ENCODE measurements at regions not wholly inside any gene's neighbourhood (a gene's known extent, or its start where the extent isn't known, plus 50 kb on each side); places are given as distances from the start of the nearest gene placed in this dataset.

DNA sequence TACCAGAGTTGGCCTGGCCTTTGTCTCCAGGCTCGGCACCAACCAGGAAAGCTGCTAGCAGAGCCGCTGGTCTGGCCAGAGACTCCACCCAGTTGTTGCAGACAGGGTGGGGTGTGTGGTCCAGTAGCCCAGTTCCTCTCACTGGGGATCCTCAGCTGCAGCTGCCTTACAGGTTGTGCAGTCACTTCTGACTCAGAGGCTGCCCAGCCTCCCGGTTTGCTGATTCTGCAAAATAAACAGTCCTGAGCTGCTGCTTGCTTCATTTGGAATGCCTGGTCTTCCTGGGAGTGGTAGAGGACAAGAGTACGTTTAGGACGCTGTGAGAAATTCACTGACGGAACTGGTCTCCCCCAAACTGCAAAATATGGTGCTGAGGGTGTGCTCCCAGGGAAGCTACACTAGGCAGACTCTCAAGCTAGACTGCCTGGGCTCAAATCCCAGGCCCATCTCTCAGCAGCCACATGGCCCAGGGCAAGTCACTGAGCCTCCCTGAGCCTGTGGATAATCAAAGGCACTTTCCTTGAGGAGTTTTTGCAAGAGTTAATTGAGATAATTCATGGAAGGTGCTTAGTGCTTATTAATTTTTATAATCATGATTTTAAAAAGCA is 246.1 kb downstream of the TFAP2C start:
- Histone ChIP-seq H3K9ac (ENCODE audit: low read length) (no peak overlapping the region), H3K18ac (ENCODE audit: low read length) (peak overlapping the region; percentile 7), H3K27ac (ENCODE audit: low read depth, low read length) (peak overlapping the region; percentile 83), H3K9me3 (ENCODE audit: insufficient read depth, low read depth, low read length) (no peaks in the 10 kb centered on the region), H3K4me1 (ENCODE audit: control insufficient read depth in 1 of 2, insufficient read depth in 2 of 2, low read length in 2 of 2) (peaks cover 9 to 25% of the 10 kb centered on the region in 2 experiments), H3K14ac (ENCODE audit: low read length) (no peak overlapping the region), H2BK12ac (ENCODE audit: low read length) (peak overlapping the region; percentile 78), H3K27me3 (ENCODE audit: insufficient read depth, low read length) (no peaks in the 10 kb centered on the region), H3K23ac (ENCODE audit: low read length) (no peak overlapping the region), H2BK120ac (ENCODE audit: insufficient read depth, low read length, poor library complexity) (peak overlapping the region; percentile 35), H3K79me2 (ENCODE audit: control insufficient read depth, insufficient read depth, low read length, poor library complexity) (no peaks in the 10 kb centered on the region), H3K4me3 (ENCODE audit: low read depth, low read length) (no peak overlapping the region), H3K4me2 (ENCODE audit: low read length) (peak overlapping the region; percentile 42), H2AFZ (ENCODE audit: insufficient read depth, low read length, poor library complexity) (no peak overlapping the region), H2AK5ac (ENCODE audit: low read length) (no peak overlapping the region), H3K36me3 (ENCODE audit: control insufficient read depth in 1 of 2, insufficient read depth in 2 of 2, low read length in 2 of 2) (no peaks in the 10 kb centered on the region), H3K79me1 (ENCODE audit: low read length) (peaks cover 18% of the 10 kb centered on the region), H4K91ac (ENCODE audit: low read depth, low read length) (peak overlapping the region; percentile 41), H4K8ac (ENCODE audit: low read depth, low read length) (peak overlapping the region; percentile 2), H4K12ac (ENCODE audit: low read depth, low read length) (no peak overlapping the region), H2BK5ac (ENCODE audit: low read depth, low read length, poor library complexity) (peak overlapping the region; percentile 35), H3K4ac (ENCODE audit: low read depth, low read length) (no peak overlapping the region)
- WGBS (ENCODE audit: extremely low coverage, insufficient coverage, insufficient read length) = no CpG with 5 or more reads among the region's 6 CpGs
- DNase-seq = peak; percentile 78 to 84

DNA sequence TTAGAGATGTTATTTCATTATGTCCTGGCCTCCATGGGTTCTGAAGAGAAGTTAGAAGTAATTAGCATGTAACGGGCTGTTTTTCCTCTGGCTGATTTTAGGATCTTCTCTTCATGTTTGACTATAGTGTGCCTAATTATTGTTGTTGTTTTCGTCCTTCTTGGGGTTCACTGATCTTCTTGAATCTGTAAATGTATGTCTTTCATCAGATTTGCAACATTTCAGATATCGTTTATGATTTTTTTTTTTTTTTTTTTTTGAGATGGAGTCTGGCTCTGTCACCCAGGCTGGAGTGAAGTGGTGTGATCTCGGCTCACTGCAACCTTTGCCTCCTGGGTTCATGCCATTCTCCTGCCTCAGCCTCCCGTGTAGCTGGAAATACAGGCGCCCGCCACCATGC is 246.7 kb downstream of the TFAP2C start:
- H3K4ac ChIP-seq (ENCODE audit: low read depth, low read length) = no peak overlapping the region
- no CpG with 5 or more reads among the region's 7 CpGs for WGBS (ENCODE audit: extremely low coverage, insufficient coverage, insufficient read length)
- no peak overlapping the region for H3K4me3 ChIP-seq (ENCODE audit: low read depth, low read length)
- H3K27ac ChIP-seq (ENCODE audit: low read depth, low read length) = peak overlapping the region; percentile 83
- H4K91ac ChIP-seq (ENCODE audit: low read depth, low read length) = no peak overlapping the region
- H4K12ac ChIP-seq (ENCODE audit: low read depth, low read length) = no peak overlapping the region
- no peaks in the 10 kb centered on the region for H3K36me3 ChIP-seq (ENCODE audit: control insufficient read depth in 1 of 2, insufficient read depth in 2 of 2, low read length in 2 of 2)
- no peak overlapping the region for H3K4me2 ChIP-seq (ENCODE audit: low read length)
- no peaks in the 10 kb centered on the region for H3K79me2 ChIP-seq (ENCODE audit: control insufficient read depth, insufficient read depth, low read length, poor library complexity)
- H3K23ac ChIP-seq (ENCODE audit: low read length) = no peak overlapping the region
- peak in 1 of 2 donors; percentile 12 for DNase-seq
- H2AK5ac ChIP-seq (ENCODE audit: low read length) = no peak overlapping the region
- no peak overlapping the region for H3K14ac ChIP-seq (ENCODE audit: low read length)
- H2BK5ac ChIP-seq (ENCODE audit: low read depth, low read length, poor library complexity) = no peak overlapping the region
- H3K79me1 ChIP-seq (ENCODE audit: low read length) = peaks cover 18% of the 10 kb centered on the region
- no peak overlapping the region for H2BK120ac ChIP-seq (ENCODE audit: insufficient read depth, low read length, poor library complexity)
- no peak overlapping the region for H2BK12ac ChIP-seq (ENCODE audit: low read length)
- no peak overlapping the region for H4K8ac ChIP-seq (ENCODE audit: low read depth, low read length)
- peaks cover 10 to 28% of the 10 kb centered on the region in 2 experiments for H3K4me1 ChIP-seq (ENCODE audit: control insufficient read depth in 1 of 2, insufficient read depth in 2 of 2, low read length in 2 of 2)
- no peak overlapping the region for H2AFZ ChIP-seq (ENCODE audit: insufficient read depth, low read length, poor library complexity)
- H3K9ac ChIP-seq (ENCODE audit: low read length) = no peak overlapping the region
- H3K9me3 ChIP-seq (ENCODE audit: insufficient read depth, low read depth, low read length) = no peaks in the 10 kb centered on the region
- no peaks in the 10 kb centered on the region for H3K27me3 ChIP-seq (ENCODE audit: insufficient read depth, low read length)
- H3K18ac ChIP-seq (ENCODE audit: low read length) = no peak overlapping the region

DNA sequence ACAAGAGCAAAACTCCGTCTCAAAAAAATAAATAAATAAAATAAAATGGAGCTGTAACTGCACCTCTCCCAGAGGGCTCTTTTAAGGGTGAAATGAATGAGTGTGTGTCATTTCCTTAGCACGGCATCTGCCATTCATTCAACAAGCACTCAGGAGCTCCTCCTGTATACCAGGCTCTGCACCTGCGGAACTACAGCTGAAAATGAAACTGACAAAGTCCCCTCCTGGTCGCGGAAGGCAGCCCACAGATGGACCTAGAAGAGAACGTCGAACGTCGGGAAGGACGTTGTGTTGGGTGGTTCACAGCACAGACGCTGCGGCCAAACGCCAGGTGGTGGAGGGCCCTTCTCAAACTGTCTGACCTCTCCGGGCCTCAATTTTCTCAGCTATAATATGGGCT is 256.4 kb downstream of the TFAP2C start:
- H3K27me3 ChIP-seq (ENCODE audit: insufficient read depth, low read length) = no peaks in the 10 kb centered on the region
- no peak overlapping the region for H3K18ac ChIP-seq (ENCODE audit: low read length)
- H2BK120ac ChIP-seq (ENCODE audit: insufficient read depth, low read length, poor library complexity) = no peak overlapping the region
- no CpG with 5 or more reads among the region's 14 CpGs for WGBS (ENCODE audit: extremely low coverage, insufficient coverage, insufficient read length)
- H4K91ac ChIP-seq (ENCODE audit: low read depth, low read length) = no peak overlapping the region
- H3K27ac ChIP-seq (ENCODE audit: low read depth, low read length) = no peak overlapping the region
- H3K4me1 ChIP-seq (ENCODE audit: control insufficient read depth in 1 of 2, insufficient read depth in 2 of 2, low read length in 2 of 2) = peaks cover 3 to 7% of the 10 kb centered on the region in 2 experiments
- DNase-seq = no peak
- H3K36me3 ChIP-seq (ENCODE audit: control insufficient read depth in 1 of 2, insufficient read depth in 2 of 2, low read length in 2 of 2) = no peaks in the 10 kb centered on the region
- H3K9ac ChIP-seq (ENCODE audit: low read length) = no peak overlapping the region
- no peak overlapping the region for H3K4ac ChIP-seq (ENCODE audit: low read depth, low read length)
- no peak overlapping the region for H2AK5ac ChIP-seq (ENCODE audit: low read length)
- no peak overlapping the region for H2AFZ ChIP-seq (ENCODE audit: insufficient read depth, low read length, poor library complexity)
- H3K4me3 ChIP-seq (ENCODE audit: low read depth, low read length) = no peak overlapping the region
- no peak overlapping the region for H3K14ac ChIP-seq (ENCODE audit: low read length)
- no peak overlapping the region for H3K23ac ChIP-seq (ENCODE audit: low read length)
- H3K9me3 ChIP-seq (ENCODE audit: insufficient read depth, low read depth, low read length) = peaks cover 5% of the 10 kb centered on the region
- H2BK12ac ChIP-seq (ENCODE audit: low read length) = no peak overlapping the region
- H3K79me1 ChIP-seq (ENCODE audit: low read length) = no peaks in the 10 kb centered on the region
- no peak overlapping the region for H3K4me2 ChIP-seq (ENCODE audit: low read length)
- H3K79me2 ChIP-seq (ENCODE audit: control insufficient read depth, insufficient read depth, low read length, poor library complexity) = no peaks in the 10 kb centered on the region
- no peak overlapping the region for H4K8ac ChIP-seq (ENCODE audit: low read depth, low read length)
- no peak overlapping the region for H2BK5ac ChIP-seq (ENCODE audit: low read depth, low read length, poor library complexity)
- H4K12ac ChIP-seq (ENCODE audit: low read depth, low read length) = no peak overlapping the region

DNA sequence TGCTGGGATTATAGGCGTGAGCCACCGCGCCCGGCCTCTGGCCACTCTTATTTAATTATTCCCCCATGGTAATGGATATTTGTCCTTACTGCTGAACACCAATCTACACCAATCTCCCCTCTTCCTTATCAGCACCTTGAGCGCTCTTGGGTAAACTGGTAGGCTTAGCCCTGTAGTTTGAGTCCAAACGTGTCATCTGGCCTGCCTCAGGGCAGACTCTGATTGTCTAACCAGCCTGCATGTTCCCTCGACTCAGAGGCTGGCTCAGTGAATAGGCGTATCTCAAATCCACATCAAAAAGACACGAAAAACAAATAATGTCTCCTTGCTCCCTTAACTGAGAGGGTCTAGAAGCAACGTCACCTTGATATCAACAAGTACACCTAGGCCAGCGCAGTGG is 260.9 kb downstream of the TFAP2C start:
- Histone ChIP-seq H3K18ac (ENCODE audit: low read length) (no peak overlapping the region), H2AFZ (ENCODE audit: insufficient read depth, low read length, poor library complexity) (no peak overlapping the region), H4K8ac (ENCODE audit: low read depth, low read length) (no peak overlapping the region), H3K27me3 (ENCODE audit: insufficient read depth, low read length) (no peaks in the 10 kb centered on the region), H3K4me3 (ENCODE audit: low read depth, low read length) (no peak overlapping the region), H4K12ac (ENCODE audit: low read depth, low read length) (no peak overlapping the region), H3K9ac (ENCODE audit: low read length) (no peak overlapping the region), H3K79me2 (ENCODE audit: control insufficient read depth, insufficient read depth, low read length, poor library complexity) (no peaks in the 10 kb centered on the region), H2BK5ac (ENCODE audit: low read depth, low read length, poor library complexity) (no peak overlapping the region), H4K91ac (ENCODE audit: low read depth, low read length) (no peak overlapping the region), H3K4me1 (ENCODE audit: control insufficient read depth in 1 of 2, insufficient read depth in 2 of 2, low read length in 2 of 2) (peaks cover 0 to 4% of the 10 kb centered on the region in 2 experiments), H3K14ac (ENCODE audit: low read length) (no peak overlapping the region), H3K4ac (ENCODE audit: low read depth, low read length) (no peak overlapping the region), H2BK12ac (ENCODE audit: low read length) (no peak overlapping the region), H3K79me1 (ENCODE audit: low read length) (no peaks in the 10 kb centered on the region), H3K4me2 (ENCODE audit: low read length) (no peak overlapping the region), H3K23ac (ENCODE audit: low read length) (no peak overlapping the region), H2AK5ac (ENCODE audit: low read length) (no peak overlapping the region), H3K27ac (ENCODE audit: low read depth, low read length) (no peak overlapping the region), H3K9me3 (ENCODE audit: insufficient read depth, low read depth, low read length) (peaks cover 2% of the 10 kb centered on the region), H2BK120ac (ENCODE audit: insufficient read depth, low read length, poor library complexity) (no peak overlapping the region), H3K36me3 (ENCODE audit: control insufficient read depth in 1 of 2, insufficient read depth in 2 of 2, low read length in 2 of 2) (no peaks in the 10 kb centered on the region)
- peak; percentile 86 to 90 for DNase-seq
- no CpG with 5 or more reads among the region's 11 CpGs for WGBS (ENCODE audit: extremely low coverage, insufficient coverage, insufficient read length)
